Mesenchymal stem cell (in vitro differentiated cells and primary cell): ENCODE measurements at regions not wholly inside any gene's neighbourhood (a gene's known extent, or its start where the extent isn't known, plus 50 kb on each side); places are given as distances from the start of the nearest gene placed in this dataset.

Experiments
- DNase-seq: peaks from one replicate; pipeline ENCODE4 v3.0.0-alpha.2; 2013
- H2AFZ ChIP-seq: one replicate; pipeline ENCODE4 v1.6.1; 2013; ENCODE audit warnings: low read depth, mild to moderate bottlenecking, control low read depth, inconsistent platforms, low read length, moderate library complexity
- H2AK5ac ChIP-seq: 2 replicates; pipeline ENCODE4 v1.6.1; 2013; ENCODE audit warnings: low read length, moderate library complexity, mild to moderate bottlenecking, inconsistent platforms; ENCODE audit not compliant: severe bottlenecking
- H2BK120ac ChIP-seq: one replicate; pipeline ENCODE4 v1.6.1; 2013; ENCODE audit warnings: low read depth, mild to moderate bottlenecking, inconsistent platforms, low read length, moderate library complexity
- H2BK12ac ChIP-seq, 2 experiments: one replicate each; pipeline ENCODE4 v1.6.1; 2013; ENCODE audit warnings: inconsistent platforms in 2 of 2, low read length in 2 of 2, mild to moderate bottlenecking in 2 of 2, moderate library complexity in 2 of 2, control low read depth in 1 of 2
- H2BK15ac ChIP-seq: one replicate; pipeline ENCODE4 v1.6.1; 2013; ENCODE audit warnings: mild to moderate bottlenecking, low read depth, inconsistent platforms; ENCODE audit not compliant: poor library complexity, severe bottlenecking
- H2BK5ac ChIP-seq: 2 replicates; pipeline ENCODE4 v1.6.1; 2013; ENCODE audit warnings: low read depth, mild to moderate bottlenecking, low read length, control low read depth, inconsistent platforms; ENCODE audit not compliant: poor library complexity, severe bottlenecking
- H3K14ac ChIP-seq, 2 experiments: one replicate each; pipeline ENCODE4 v1.6.1; 2013; ENCODE audit warnings: inconsistent platforms in 2 of 2, low read length in 2 of 2, control low read depth in 1 of 2, mild to moderate bottlenecking in 1 of 2, moderate library complexity in 1 of 2
- H3K18ac ChIP-seq, 2 experiments: one replicate each; pipeline ENCODE4 v1.6.1; 2013; ENCODE audit warnings: inconsistent platforms in 2 of 2, low read length in 2 of 2, control low read depth in 1 of 2, low read depth in 1 of 2, mild to moderate bottlenecking in 1 of 2
- H3K23ac ChIP-seq, 2 experiments: one replicate each; pipeline ENCODE4 v1.6.1; 2013; ENCODE audit warnings: inconsistent platforms in 2 of 2, low read length in 2 of 2, mild to moderate bottlenecking in 2 of 2, moderate library complexity in 2 of 2, control low read depth in 1 of 2
- H3K27ac ChIP-seq: 2 replicates; pipeline ENCODE4 v1.5.1; 2013; ENCODE audit warnings: mild to moderate bottlenecking, moderate library complexity, low read length, control low read depth, inconsistent platforms; ENCODE audit not compliant: poor library complexity, severe bottlenecking
- H3K27me3 ChIP-seq, 2 experiments: 2 replicates each; pipeline versions ENCODE4 v1.6.1 to v1.7.0; 2013; ENCODE audit warnings: low read length in 2 of 2, mild to moderate bottlenecking in 2 of 2, moderate library complexity in 2 of 2, control low read depth in 1 of 2, inconsistent platforms in 1 of 2; ENCODE audit not compliant: control insufficient read depth in 1 of 2, insufficient read depth in 1 of 2
- H3K36me3 ChIP-seq, 2 experiments: 2 replicates each; pipeline versions ENCODE4 v1.6.1 to v1.7.0; 2013; ENCODE audit warnings: low read length in 2 of 2, control low read depth in 1 of 2, inconsistent platforms in 1 of 2, low read depth in 1 of 2, mild to moderate bottlenecking in 1 of 2; ENCODE audit not compliant: insufficient read depth in 2 of 2, control insufficient read depth in 1 of 2
- H3K4ac ChIP-seq, 2 experiments: one replicate each; pipeline ENCODE4 v1.6.1; 2013; ENCODE audit warnings: inconsistent platforms in 2 of 2, low read length in 2 of 2, mild to moderate bottlenecking in 2 of 2, moderate library complexity in 2 of 2, control low read depth in 1 of 2, low read depth in 1 of 2
- H3K4me1 ChIP-seq: 2 replicates; pipeline ENCODE4 v1.6.1; 2013; ENCODE audit warnings: low read depth, low read length, control low read depth; ENCODE audit not compliant: control insufficient read depth, insufficient read depth
- H3K4me2 ChIP-seq: 2 replicates; pipeline ENCODE4 v1.6.1; 2013; ENCODE audit warnings: low read length, mild to moderate bottlenecking, inconsistent platforms; ENCODE audit not compliant: poor library complexity, severe bottlenecking
- H3K4me3 ChIP-seq, 2 experiments: 2 replicates each; pipeline versions ENCODE4 v1.5.1 to v1.7.0; 2013; ENCODE audit warnings: low read length in 2 of 2, mild to moderate bottlenecking in 2 of 2, control low read depth in 1 of 2, low read depth in 1 of 2; ENCODE audit not compliant: insufficient read depth in 1 of 2
- H3K79me1 ChIP-seq: replicated peaks from 2 replicates; pipeline ENCODE4 v1.6.1; 2013; ENCODE audit warnings: mild to moderate bottlenecking, control low read depth, low read length, inconsistent platforms; ENCODE audit not compliant: poor library complexity, severe bottlenecking
- H3K9ac ChIP-seq: 2 replicates; pipeline ENCODE4 v1.7.0; 2013; ENCODE audit warnings: mild to moderate bottlenecking, low read length, moderate library complexity
- H3K9me3 ChIP-seq: 2 replicates; pipeline ENCODE4 v1.7.0; 2013; ENCODE audit warnings: mild to moderate bottlenecking, low read length; ENCODE audit not compliant: control insufficient read depth
- H4K8ac ChIP-seq: one replicate; pipeline ENCODE4 v1.6.1; 2013; ENCODE audit warnings: inconsistent platforms, mild to moderate bottlenecking, low read length, moderate library complexity
- H4K91ac ChIP-seq: one replicate; pipeline ENCODE4 v1.6.1; 2013; ENCODE audit warnings: mild to moderate bottlenecking, low read length, inconsistent platforms
- WGBS: methylation state at CpG from one replicate; pipeline ENCODE4 v1.1.7; 2013; ENCODE audit warnings: mixed read lengths; 5-methylcytosine and 5-hydroxymethylcytosine counted together

DNA sequence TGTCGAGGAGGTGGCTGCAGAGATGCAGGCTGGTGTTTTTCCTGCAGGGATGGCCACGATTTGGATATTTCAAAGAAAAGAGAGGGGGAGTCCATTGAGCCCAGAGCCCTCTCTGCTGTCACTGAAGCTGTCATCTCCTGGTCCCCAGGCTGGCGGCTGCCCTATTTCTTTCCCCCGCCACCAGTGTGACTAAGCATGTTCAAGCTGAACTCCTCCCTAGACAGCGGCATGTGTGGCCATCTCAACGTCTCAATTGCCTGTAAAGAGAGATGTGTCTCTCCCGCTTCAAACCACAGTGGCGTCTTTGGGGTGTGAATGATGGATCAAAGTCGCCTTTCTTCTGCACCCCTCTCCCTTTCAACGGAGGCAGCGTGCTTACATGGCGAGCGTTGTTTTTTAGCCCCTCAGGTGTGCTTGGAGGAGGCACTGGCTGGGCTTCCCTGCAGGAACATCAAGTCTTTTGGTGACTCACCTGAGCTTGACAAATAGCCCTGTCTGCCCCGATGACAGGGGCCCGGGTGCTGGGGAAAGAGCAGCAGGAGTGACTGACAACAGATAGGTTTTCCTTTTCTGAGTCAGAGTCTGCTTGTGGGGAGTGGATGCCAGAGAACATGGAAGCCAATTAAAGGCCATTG, 346.4 kb upstream of the AJAP1 start:
- no peak overlapping the region for H2BK5ac ChIP-seq
- no peaks in the 10 kb centered on the region for H3K79me1 ChIP-seq
- no peak overlapping the region for H3K4me3 ChIP-seq
- no peak overlapping the region for H3K23ac ChIP-seq
- no peaks in the 10 kb centered on the region for H3K27me3 ChIP-seq
- no peak for DNase-seq
- H3K4me1 ChIP-seq, result no peaks in the 10 kb centered on the region
- peaks cover 4% of the 10 kb centered on the region for H3K9me3 ChIP-seq
- H4K8ac ChIP-seq, result no peak overlapping the region
- no peak overlapping the region for H2AFZ ChIP-seq
- H3K9ac ChIP-seq, result no peak overlapping the region
- no peak overlapping the region for H2BK12ac ChIP-seq
- 64% methylated on average over 15 of the region's 15 CpGs for WGBS
- no peak overlapping the region for H3K4me2 ChIP-seq
- H3K4ac ChIP-seq, result no peak overlapping the region
- no peak overlapping the region for H2BK15ac ChIP-seq
- H3K18ac ChIP-seq, result no peak overlapping the region
- no peaks in the 10 kb centered on the region for H3K36me3 ChIP-seq
- H3K27ac ChIP-seq, result no peak overlapping the region
- no peak overlapping the region for H4K91ac ChIP-seq
- H2AK5ac ChIP-seq, result no peak overlapping the region
- H2BK120ac ChIP-seq, result no peak overlapping the region
- H3K14ac ChIP-seq, result no peak overlapping the region

GRCh38 chr1:4308806-4309205, 345.6 kb upstream of the AJAP1 start:
- Histone ChIP-seq H3K9ac (no peak overlapping the region), H3K4me1 (no peaks in the 10 kb centered on the region), H3K79me1 (no peaks in the 10 kb centered on the region), H4K91ac (no peak overlapping the region), H3K27ac (no peak overlapping the region), H3K9me3 (peaks cover 8% of the 10 kb centered on the region), H3K4me3 (no peak overlapping the region), H2AFZ (no peak overlapping the region), H3K4me2 (no peak overlapping the region), H2BK15ac (no peak overlapping the region), H2BK5ac (no peak overlapping the region), H3K27me3 (no peaks in the 10 kb centered on the region), H2AK5ac (no peak overlapping the region), H2BK120ac (no peak overlapping the region), H3K18ac (no peak overlapping the region), H3K4ac (no peak overlapping the region), H2BK12ac (no peak overlapping the region), H4K8ac (no peak overlapping the region), H3K23ac (no peak overlapping the region), H3K14ac (no peak overlapping the region), H3K36me3 (no peaks in the 10 kb centered on the region)
- no peak for DNase-seq
- WGBS, result 36% methylated on average over 7 of the region's 9 CpGs

GRCh38 chr1:4309676-4310320, 344.6 kb upstream of the AJAP1 start:
- Histone ChIP-seq H4K91ac (no peak overlapping the region), H3K4me2 (no peak overlapping the region), H2BK5ac (no peak overlapping the region), H3K18ac (no peak overlapping the region), H3K4me3 (no peak overlapping the region), H3K79me1 (no peaks in the 10 kb centered on the region), H3K36me3 (no peaks in the 10 kb centered on the region), H2BK120ac (no peak overlapping the region), H3K14ac (no peak overlapping the region), H3K9ac (no peak overlapping the region), H3K27me3 (no peaks in the 10 kb centered on the region), H3K4me1 (no peaks in the 10 kb centered on the region), H2BK12ac (no peak overlapping the region), H3K4ac (no peak overlapping the region), H2AFZ (no peak overlapping the region), H2BK15ac (no peak overlapping the region), H4K8ac (no peak overlapping the region), H2AK5ac (no peak overlapping the region), H3K23ac (no peak overlapping the region), H3K9me3 (peaks cover 8% of the 10 kb centered on the region), H3K27ac (no peak overlapping the region)
- 60% methylated on average over 9 of the region's 9 CpGs for WGBS
- no peak for DNase-seq

DNA sequence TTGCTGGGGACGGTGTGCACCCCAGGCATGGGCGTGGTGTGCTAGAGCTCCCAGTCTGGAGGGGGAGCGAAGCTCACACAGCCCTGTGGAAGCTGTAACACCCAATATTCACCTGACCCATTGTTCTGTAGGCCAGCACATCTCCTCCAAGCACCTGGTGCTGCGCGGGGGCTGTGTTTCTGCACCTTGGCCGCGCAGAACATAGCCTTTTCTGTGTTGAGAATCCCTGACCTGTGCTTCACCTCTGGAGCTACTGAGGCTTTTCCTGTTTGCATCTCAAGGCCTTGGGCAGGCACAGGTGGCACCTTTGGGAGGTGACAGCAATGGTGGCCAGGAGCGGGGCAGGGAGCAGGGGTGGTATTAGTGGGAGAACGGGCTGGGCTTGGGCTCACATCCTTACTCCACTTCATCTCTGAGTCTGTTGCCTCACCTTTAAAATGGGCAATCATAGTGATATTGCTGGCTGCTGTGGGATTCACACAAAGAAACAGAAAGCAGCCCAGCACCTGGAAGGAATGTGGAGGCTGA, 343.9 kb upstream of the AJAP1 start:
- no peaks in the 10 kb centered on the region for H3K27me3 ChIP-seq
- H2BK5ac ChIP-seq, result no peak overlapping the region
- H3K4me2 ChIP-seq, result no peak overlapping the region
- H2BK120ac ChIP-seq, result no peak overlapping the region
- H3K4me1 ChIP-seq, result no peaks in the 10 kb centered on the region
- no peak overlapping the region for H3K23ac ChIP-seq
- no peak overlapping the region for H2AFZ ChIP-seq
- H2AK5ac ChIP-seq, result no peak overlapping the region
- no peak overlapping the region for H4K8ac ChIP-seq
- H3K18ac ChIP-seq, result no peak overlapping the region
- H3K9me3 ChIP-seq, result peaks cover 9% of the 10 kb centered on the region
- H3K4ac ChIP-seq, result no peak overlapping the region
- H3K27ac ChIP-seq, result no peak overlapping the region
- no peak overlapping the region for H2BK15ac ChIP-seq
- H3K79me1 ChIP-seq, result no peaks in the 10 kb centered on the region
- WGBS, result 77% methylated on average over 9 of the region's 9 CpGs
- no peak overlapping the region for H3K9ac ChIP-seq
- no peak for DNase-seq
- no peak overlapping the region for H3K4me3 ChIP-seq
- H3K14ac ChIP-seq, result no peak overlapping the region
- H3K36me3 ChIP-seq, result no peaks in the 10 kb centered on the region
- no peak overlapping the region for H2BK12ac ChIP-seq
- no peak overlapping the region for H4K91ac ChIP-seq
